ENCODE measurements at regions not wholly inside any gene's neighbourhood (a gene's known extent, or its start where the extent isn't known, plus 50 kb on each side); places are given as distances from the start of the nearest gene placed in this dataset.

DNA sequence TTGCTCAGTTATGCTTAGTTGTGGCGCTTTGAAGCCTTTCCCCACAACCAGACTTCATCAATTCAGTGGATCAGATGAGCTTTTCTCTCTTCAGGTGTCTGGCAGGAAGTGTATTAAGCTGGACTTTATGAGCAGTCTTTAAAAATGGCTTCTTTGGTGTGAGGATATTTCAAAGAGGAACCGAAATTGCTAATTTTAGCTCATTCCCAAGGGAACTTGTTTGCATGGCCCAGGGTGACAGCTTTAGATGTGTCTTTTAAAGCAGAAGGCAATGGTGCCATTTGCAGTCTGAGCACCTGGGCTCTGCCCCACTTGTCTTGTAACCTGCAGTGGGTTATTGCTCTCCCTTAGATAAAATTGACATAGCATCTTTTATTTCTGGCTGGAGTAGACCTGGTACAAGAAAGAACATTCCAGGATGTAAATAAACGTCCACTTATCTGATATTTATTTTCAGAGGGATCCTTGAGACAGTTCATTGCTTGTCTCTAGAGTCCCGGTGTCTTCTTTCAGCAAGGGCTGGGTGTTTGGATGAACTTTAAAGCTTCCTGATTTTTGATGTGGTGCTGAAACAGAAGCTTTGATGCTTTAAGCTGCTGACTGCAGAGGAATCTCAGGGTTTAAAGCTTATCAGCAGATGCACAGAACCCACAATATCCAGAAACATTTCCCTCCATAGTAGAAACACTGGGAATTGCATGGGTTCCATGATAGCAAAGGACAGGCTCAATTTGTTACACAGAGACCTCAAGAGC is 241.7 kb downstream of the ADGRL2 start:
- TF ChIP-seq CTCF (conservative IDR thresholded peaks at IDR 0.05; ENCODE audit: low read depth, low read length) (no peak), POLR2A (IDR thresholded peaks at IDR 0.05; ENCODE audit: low read depth, low read length) (no peak), RAD21 (IDR thresholded peaks at IDR 0.05; ENCODE audit: low read length) (no peak)
